ENCODE measurements at regions not wholly inside any gene's neighbourhood (a gene's known extent, or its start where the extent isn't known, plus 50 kb on each side); places are given as distances from the start of the nearest gene placed in this dataset.

- DNase-seq, result no peak
Measured at GRCh38 chr6:105844275-105844883, 241.8 kb upstream of the PRDM1 start.

- no peak for DNase-seq
Measured at GRCh38 chr6:105839266-105839665, 246.9 kb upstream of the PRDM1 start.

DNA sequence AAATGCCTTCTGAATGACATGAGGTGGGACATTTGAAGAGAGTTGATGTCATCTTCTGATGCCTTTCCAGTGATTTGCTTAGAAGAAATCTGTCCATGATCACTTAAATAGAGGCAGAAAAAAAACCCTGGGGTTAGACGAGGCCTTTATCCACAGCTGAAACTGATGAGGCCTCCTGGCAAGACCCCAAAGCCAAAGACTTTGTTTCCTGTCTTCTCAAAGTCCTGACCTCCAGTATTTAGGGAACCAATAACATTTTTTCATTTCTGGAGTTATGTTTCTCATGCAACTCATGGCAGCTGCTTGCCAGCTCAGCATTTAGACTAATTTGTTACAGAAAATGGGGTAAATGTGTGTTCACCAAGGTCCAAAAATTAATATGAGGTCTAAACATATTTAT lies 248.0 kb upstream of the PRDM1 start:
- DNase-seq, result no peak

DNA sequence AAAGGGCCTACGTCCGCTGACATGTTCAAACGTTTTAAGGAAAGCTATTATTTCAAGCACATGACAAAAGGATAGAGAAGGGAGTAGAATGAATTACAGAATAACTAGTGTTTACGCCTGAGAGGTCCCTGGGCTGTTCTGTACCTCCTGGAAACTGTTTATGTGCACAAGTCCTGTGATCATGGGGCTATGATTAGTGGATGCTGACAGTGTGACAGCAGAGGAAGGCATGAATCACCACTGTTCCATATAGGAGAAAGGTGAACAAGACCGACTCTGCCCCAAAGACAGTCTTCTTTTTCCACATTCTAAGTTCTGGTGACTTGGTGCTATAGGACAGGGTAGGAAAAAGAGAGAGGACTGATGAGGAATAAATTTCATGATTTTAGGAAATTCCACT lies 249.2 kb upstream of the PRDM1 start:
- DNase-seq, result no peak

DNA sequence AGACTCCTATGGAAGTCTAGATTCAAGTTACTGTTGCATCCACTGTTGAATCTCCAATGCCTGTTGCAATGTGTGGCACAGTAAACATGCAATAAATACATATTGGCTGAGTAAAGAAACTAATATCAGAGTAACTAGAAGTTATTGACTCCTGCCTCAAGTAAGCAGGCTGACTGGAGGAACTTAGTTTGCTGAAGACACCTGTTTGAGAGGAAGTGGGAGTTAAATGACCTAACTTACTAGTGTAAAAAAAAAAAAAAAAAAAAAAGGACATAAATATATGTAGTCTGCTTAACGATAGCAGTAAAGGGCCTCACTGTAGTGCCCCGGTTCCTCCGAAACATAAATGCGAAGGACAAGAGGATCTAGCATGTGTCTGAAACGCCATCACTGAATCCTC lies 249.8 kb upstream of the PRDM1 start:
- no peak for DNase-seq

DNA sequence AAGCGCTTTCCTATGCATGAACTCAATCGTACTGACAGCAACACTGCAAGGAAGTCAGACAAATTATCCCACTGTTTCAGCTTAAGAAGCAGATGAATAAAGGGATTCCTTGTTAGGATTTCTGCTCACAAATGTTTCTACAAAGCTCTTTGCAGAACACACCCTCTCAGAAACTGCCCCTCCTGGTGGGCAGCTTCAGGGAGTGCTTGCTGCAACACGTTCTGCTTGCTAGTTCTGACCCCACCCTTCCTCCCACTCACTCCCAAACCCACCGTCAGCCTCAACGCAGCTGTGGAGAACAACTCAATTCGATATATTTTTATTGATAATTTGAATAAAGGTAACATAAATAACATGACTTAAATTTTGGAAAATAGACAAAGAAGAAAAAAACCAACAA lies 250.8 kb upstream of the PRDM1 start:
- DNase-seq, result no peak

- DNase-seq, result no peak
Measured at GRCh38 chr6:105833959-105834947, 251.9 kb upstream of the PRDM1 start.

GRCh38 chr6:105832313-105832761 lies 253.8 kb upstream of the PRDM1 start:
- no peak for DNase-seq

DNA sequence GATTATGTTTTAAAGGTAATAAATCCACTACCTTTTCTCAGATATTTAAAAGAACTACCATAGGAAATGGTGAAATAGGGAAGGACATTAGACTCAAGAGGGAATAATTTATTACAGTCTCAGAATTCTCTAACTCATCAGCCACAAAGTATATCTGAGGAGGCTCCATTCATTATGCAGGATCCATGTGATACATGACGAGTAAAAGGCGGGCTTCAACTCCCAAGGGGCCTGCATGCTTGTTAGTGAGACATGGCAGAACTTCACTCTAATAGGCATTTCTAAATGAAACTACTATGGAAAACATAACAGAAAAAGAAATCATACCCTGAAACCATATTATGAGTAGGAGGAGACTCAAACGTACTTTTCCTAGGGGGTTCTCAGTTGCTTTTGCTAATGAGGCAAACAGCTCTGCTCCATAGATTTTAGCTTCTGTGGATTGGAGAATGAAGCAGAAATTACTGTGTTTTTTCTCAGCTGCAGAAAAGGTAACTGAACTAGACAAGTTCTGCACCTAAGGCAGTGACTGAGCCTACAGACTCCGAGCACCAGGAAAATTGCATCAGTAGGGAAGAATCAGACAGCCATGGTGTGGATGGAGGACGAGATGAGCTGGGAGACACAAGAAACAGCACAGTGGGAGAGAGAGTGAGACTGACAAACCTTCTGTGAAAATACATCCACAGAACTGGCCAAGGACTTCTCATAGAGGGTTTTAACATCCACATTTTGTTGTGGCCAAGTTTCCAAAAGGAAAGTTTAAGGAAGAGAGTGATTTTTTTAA lies 254.6 kb upstream of the PRDM1 start:
- DNase-seq, result no peak

DNA sequence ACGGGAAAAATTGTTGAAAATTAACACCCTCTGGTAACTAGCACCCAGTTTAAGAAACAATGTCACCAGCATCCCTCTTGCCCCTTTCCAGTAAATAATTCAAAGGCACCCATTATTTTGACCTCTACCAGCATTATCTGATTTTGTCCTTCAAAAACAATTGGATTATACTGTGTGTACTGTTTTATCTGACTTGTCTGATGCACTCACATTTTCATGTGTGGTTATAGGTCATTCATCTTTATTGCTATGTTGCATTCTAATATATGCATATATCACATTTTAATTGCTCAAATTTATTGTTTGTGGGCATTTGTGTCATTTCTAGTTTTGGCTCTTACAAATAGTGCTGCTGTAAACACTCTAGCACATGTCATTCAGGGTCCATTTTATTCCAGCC lies 260.9 kb upstream of the PRDM1 start:
- DNase-seq, result no peak

- DNase-seq, result no peak
Measured at GRCh38 chr6:105824732-105825131, 261.4 kb upstream of the PRDM1 start.

DNA sequence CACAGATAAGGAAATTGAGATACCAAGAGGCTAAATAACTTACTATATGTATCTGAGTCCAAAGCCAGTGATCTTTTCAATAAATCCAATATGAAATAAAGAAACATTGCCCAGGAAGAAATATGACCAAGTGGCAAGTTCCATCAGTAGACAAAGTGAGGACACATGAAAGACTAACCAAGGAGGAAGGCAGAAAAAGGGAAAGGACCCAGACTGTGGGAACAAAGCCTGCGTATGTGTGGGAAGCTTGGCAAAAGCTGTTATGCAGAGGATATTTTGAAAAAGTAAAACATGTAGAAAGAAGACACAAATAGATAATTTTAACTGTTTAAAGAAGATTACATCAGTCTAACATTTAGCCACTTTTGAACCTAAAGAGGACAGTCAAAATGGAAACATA lies 264.4 kb upstream of the PRDM1 start:
- no peak for DNase-seq

DNA sequence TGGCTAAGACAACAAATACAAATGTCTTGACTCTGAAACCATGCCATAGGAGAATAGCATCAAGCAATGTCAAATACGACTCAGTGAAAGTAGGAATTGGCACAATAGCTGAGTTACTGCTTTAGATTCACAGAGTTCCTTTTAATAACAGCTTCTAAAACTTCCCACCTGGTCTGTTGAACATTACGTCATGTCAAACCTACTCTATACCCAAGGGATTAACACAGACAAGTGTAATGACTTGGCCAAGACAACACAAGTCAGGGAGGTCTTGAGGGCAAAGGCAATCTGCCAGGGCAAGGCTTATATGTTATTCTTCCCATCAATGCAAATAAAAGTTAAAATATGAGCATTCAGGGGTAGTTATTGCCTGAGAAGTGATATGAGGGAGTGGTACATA lies 265.1 kb upstream of the PRDM1 start:
- DNase-seq, result no peak

GRCh38 chr6:105819745-105820144 lies 266.4 kb upstream of the PRDM1 start:
- no peak for DNase-seq

- no peak for DNase-seq
Measured at GRCh38 chr6:105818505-105818904, 267.6 kb upstream of the PRDM1 start.

GRCh38 chr6:105817961-105818360 lies 268.2 kb upstream of the PRDM1 start:
- DNase-seq, result no peak

DNA sequence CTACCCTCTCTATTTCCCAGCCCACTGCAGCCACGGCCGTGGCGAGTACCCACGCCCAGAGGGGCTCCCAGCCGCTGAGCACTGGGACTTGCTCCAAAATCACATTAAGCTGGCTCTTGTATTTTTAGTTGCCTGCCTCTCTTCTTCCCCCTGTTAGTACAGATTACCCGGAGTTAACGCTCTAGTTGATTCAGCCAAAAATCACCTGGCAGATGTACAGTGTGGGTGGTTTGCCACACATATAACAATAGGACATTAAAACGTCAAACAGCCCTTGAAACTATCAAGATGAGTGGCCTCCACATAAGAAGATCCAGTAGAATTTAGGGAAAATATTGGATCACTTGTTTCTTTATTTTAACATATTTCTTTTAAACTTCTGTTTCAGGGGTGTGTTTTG lies 268.8 kb upstream of the PRDM1 start:
- no peak for DNase-seq

DNA sequence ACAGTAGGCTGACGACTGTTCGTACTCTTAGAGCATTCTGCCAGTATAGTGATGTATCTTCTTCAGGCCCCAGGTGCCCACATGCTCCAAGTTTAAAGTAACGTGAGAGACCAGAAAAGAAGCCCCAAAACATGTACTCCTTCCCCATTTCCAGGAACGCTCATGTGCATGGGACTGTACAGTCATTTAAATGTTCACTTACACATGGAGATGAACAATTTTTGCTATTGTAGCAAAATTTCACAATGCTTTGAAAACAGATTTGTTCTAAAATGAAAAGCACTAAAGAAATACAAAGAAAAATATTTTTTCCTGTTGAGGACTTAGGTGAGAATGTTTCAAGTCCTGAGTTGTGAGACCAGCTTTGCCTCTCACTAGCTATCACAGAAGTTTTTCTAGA lies 269.3 kb upstream of the PRDM1 start:
- DNase-seq, result no peak

GRCh38 chr6:105815661-105816555 lies 270.2 kb upstream of the PRDM1 start:
- no peak for DNase-seq

GRCh38 chr6:105814745-105815536 lies 271.2 kb upstream of the PRDM1 start:
- no peak for DNase-seq

GRCh38 chr6:105810922-105811482 lies 275.1 kb upstream of the PRDM1 start:
- no peak for DNase-seq

Data from stimulated activated naive CD4-positive, alpha-beta T cell (primary cell).